WERI-Rb-1 (cell line): ENCODE measurements at regions not wholly inside any gene's neighbourhood (a gene's known extent, or its start where the extent isn't known, plus 50 kb on each side); places are given as distances from the start of the nearest gene placed in this dataset.

Source experiments
- DNase-seq: peaks from one replicate; pipeline ENCODE4 v3.0.0-alpha.2; 2020
- H3K27ac ChIP-seq: fragments of 250-450 bp; sonication (Bioruptor Pico); 2 replicates; pipeline ENCODE4 v1.5.1; 2020; ENCODE audit warnings: mild to moderate bottlenecking, moderate library complexity
- H3K27me3 ChIP-seq: fragments of 250-450 bp; sonication (Bioruptor Pico); 2 replicates; pipeline ENCODE4 v1.5.1; 2021; ENCODE audit warnings: mild to moderate bottlenecking, low read depth, moderate library complexity; ENCODE audit not compliant: insufficient read depth, severe bottlenecking
- H3K36me3 ChIP-seq: fragments of 250-450 bp; sonication (Bioruptor Pico); 2 replicates; pipeline ENCODE4 v1.5.1; 2020; ENCODE audit warnings: mild to moderate bottlenecking, moderate library complexity
- H3K4me3 ChIP-seq: 2 replicates; pipeline ENCODE4 v1.5.1; 2011; ENCODE audit warnings: low read depth, mild to moderate bottlenecking, control low read depth, low read length
- H3K9me3 ChIP-seq: fragments of 250-450 bp; sonication (Bioruptor Pico); 2 replicates; pipeline ENCODE4 v1.5.1; 2021; ENCODE audit warnings: mild to moderate bottlenecking, moderate library complexity; ENCODE audit not compliant: severe bottlenecking
- TF ChIP-seq, protein P1 (sequence below): IDR thresholded peaks from 2 replicates; pipeline ENCODE4 v1.5.1; 2011; ENCODE audit warnings: low read depth, mild to moderate bottlenecking, control low read depth, inconsistent platforms, low read length

DNA sequence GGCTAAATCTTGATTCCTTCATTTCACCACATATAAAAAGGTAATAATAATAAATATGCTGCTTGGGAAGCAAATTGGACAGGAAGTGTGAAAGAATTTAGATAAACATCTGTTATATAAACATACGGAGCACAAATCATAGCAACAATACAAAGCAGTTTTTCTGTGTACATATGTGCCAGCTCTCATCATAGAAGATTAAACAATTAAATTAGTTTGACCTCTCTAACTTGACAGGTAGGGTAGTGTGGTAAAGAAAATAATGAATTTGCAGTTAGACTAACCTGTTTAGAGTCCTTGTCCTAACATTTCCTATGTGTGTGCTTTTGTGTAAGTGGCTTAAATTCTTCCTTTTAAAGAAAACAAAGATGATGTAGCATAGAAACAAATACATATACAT, 995.7 kb upstream of the TENM4 start:
- no peaks in the 10 kb centered on the region for H3K36me3 ChIP-seq
- no peaks in the 10 kb centered on the region for H3K9me3 ChIP-seq
- H3K27me3 ChIP-seq: peaks cover 11% of the 10 kb centered on the region
- no peak overlapping the region for H3K4me3 ChIP-seq
- TF ChIP-seq, protein P1, sequence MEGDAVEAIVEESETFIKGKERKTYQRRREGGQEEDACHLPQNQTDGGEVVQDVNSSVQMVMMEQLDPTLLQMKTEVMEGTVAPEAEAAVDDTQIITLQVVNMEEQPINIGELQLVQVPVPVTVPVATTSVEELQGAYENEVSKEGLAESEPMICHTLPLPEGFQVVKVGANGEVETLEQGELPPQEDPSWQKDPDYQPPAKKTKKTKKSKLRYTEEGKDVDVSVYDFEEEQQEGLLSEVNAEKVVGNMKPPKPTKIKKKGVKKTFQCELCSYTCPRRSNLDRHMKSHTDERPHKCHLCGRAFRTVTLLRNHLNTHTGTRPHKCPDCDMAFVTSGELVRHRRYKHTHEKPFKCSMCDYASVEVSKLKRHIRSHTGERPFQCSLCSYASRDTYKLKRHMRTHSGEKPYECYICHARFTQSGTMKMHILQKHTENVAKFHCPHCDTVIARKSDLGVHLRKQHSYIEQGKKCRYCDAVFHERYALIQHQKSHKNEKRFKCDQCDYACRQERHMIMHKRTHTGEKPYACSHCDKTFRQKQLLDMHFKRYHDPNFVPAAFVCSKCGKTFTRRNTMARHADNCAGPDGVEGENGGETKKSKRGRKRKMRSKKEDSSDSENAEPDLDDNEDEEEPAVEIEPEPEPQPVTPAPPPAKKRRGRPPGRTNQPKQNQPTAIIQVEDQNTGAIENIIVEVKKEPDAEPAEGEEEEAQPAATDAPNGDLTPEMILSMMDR: no peak
- DNase-seq: no peak
- no peak overlapping the region for H3K27ac ChIP-seq

DNA sequence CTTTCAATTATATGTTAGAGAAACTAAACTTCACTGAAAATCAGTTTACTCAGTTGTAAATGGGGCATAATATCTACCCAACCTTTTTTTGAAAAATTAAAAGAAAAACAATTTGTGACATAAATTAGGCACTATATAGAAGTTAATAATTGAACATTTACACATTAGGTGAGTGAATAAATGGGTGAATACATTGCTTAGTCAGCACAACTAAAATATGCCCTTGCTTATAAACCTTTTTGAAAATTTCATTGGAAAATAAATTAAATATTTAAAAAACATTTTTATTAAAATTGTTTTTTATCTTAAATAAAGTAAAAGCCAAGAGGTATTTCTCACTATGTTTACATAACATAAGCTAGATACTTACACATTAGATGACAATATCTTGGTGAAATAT, 994.5 kb upstream of the TENM4 start:
- no peak overlapping the region for H3K27ac ChIP-seq
- H3K27me3 ChIP-seq: peaks cover 6% of the 10 kb centered on the region
- no peaks in the 10 kb centered on the region for H3K9me3 ChIP-seq

DNA sequence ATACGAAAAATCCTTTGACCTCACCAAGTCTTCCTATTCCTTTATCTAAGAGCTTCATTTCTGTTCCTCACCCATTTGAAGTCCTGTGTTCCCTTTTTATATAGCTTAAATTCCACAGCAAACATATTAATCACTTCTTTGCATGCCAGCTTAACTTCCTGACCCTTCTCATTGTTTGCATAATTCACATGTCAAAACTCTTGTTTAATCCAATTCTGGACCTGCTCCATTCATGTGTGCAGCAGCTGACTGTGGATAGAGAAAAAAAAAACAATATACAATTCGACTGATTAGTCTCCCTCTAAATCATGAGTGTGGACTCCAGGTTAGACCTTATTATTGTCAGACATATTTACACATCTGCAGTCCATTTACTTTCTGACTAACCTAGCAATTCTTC, 991.2 kb upstream of the TENM4 start:
- Histone ChIP-seq H3K36me3 (no peaks in the 10 kb centered on the region), H3K9me3 (no peaks in the 10 kb centered on the region), H3K4me3 (no peak overlapping the region), H3K27ac (no peak overlapping the region), H3K27me3 (peaks cover 2% of the 10 kb centered on the region)
- TF ChIP-seq, protein P1: no peak
- no peak for DNase-seq

More for the DNA sequence above, 994.5 kb upstream of the TENM4 start:
- DNase-seq: no peak
- TF ChIP-seq, protein P1: no peak
- no peaks in the 10 kb centered on the region for H3K36me3 ChIP-seq
- no peak overlapping the region for H3K4me3 ChIP-seq

DNA sequence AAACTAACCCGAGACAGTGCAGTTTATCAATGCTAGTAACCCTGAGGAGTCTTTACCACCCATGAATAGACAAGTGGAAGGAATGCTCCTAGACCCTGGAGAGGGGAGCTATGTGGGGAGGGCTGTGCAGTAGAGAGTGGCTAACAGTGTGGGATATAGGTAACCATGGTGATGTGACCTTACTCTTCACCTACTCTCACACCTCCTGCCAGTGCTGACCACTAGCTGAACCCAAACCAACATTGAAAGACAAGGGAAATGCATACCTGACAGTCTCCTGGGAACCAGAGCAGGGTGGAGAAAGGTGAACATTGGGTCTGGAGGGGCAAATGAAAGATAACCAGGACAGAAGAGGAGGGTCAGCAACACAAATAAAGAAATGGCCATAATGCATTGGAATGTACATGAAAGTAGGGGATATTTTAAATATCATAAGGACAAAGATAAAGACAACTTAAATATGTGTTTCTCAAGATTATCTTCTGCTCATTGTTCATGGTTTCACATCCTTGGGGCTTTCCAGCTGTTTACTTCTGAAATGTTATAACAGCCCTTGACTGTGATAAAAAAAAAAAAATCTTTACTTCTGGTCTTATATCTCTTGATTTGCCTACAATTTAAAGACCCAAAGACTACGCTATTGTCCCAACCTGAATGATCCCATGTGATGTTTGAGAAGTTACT, 983.3 kb upstream of the TENM4 start:
- Histone ChIP-seq H3K36me3 (no peaks in the 10 kb centered on the region), H3K27ac (no peak overlapping the region), H3K9me3 (no peaks in the 10 kb centered on the region), H3K27me3 (no peaks in the 10 kb centered on the region), H3K4me3 (no peak overlapping the region)
- no peak for DNase-seq
- TF ChIP-seq, protein P1: no peak

DNA sequence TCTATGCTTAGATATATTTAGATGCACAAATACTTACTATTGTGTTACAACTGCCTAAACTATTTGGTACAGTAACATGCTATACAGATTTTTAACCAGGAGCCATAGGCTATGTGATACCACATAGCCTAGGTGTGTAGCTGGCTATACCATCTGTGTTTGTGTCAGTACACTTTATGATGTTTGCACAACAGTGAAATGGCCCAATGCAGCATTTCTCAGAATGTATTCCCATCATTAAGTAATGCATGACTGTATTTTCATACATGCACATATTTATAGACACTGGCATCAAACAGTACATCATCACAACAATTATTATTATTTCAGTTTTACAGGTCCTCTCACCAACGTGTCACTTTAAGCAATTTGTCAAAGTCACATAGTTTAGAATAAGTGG, 979.5 kb upstream of the TENM4 start:
- Histone ChIP-seq H3K27ac (no peak overlapping the region), H3K9me3 (no peaks in the 10 kb centered on the region), H3K4me3 (no peak overlapping the region), H3K27me3 (peaks cover 12% of the 10 kb centered on the region), H3K36me3 (no peaks in the 10 kb centered on the region)
- TF ChIP-seq, protein P1: no peak
- DNase-seq: no peak

DNA sequence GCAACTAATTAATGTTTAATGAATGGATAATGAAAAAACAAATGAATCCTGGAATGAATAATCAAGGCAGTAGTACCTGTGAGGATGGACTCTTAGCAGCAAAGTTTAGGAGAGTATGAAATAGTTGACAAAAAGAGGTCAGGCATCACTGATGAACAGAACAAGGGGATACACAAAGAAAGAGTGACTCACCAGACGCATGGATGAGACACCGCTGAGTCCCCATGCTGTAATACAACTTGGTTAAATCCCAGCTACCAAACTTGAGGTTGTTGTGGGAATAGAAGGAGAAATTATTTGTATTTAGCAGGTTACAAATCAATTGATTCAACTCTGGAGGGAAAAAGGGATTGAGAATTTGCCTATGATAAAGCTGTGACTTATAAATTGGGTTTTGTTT, 976.9 kb upstream of the TENM4 start:
- Histone ChIP-seq H3K27ac (no peak overlapping the region), H3K4me3 (no peak overlapping the region), H3K36me3 (no peaks in the 10 kb centered on the region), H3K9me3 (no peaks in the 10 kb centered on the region), H3K27me3 (peaks cover 12% of the 10 kb centered on the region)
- no peak for DNase-seq
- TF ChIP-seq, protein P1: no peak
